Right atrium auricular region (tissue), 2 donors: ENCODE measurements at regions not wholly inside any gene's neighbourhood (a gene's known extent, or its start where the extent isn't known, plus 50 kb on each side); places are given as distances from the start of the nearest gene placed in this dataset.

ENCODE experiments used
- DNase-seq: peaks from one replicate; pipeline ENCODE4 v3.0.0-alpha.2; 2019; ENCODE audit warnings: low spot score
- H3K27ac ChIP-seq, 2 donors: fragments of 200-600 bp; sonication (generic); 1 replicate in 1 of 2; 2 replicates in 1 of 2; pipeline ENCODE4 v1.5.1; 2016 to 2019
- H3K27me3 ChIP-seq, 2 donors: fragments of 200-600 bp; sonication (generic); one replicate each; pipeline versions ENCODE4 v1.5.1 to v1.6.0; 2017 to 2019
- H3K36me3 ChIP-seq: fragments of 200-600 bp; sonication (generic); one replicate; pipeline ENCODE4 v1.5.1; 2016
- H3K4me1 ChIP-seq, 2 donors: fragments of 200-600 bp; sonication (generic); one replicate each; pipeline versions ENCODE4 v1.5.1 to v1.6.0; 2017 to 2019
- H3K4me3 ChIP-seq, 2 donors: fragments of 200-600 bp; sonication (generic); 1 replicate in 1 of 2; 2 replicates in 1 of 2; pipeline ENCODE4 v1.5.1; 2017 to 2019; ENCODE audit warnings: mild to moderate bottlenecking in 1 of 2, moderate library complexity in 1 of 2
- H3K9me3 ChIP-seq, 2 donors: fragments of 200-600 bp; sonication (generic); one replicate each; pipeline ENCODE4 v1.5.1; 2019
- TF ChIP-seq, protein P1 (sequence below), 2 donors: fragments of 200-600 bp; sonication (generic); IDR thresholded peaks; one replicate each; pipeline ENCODE4 v1.5.1; 2019; ENCODE audit warnings: antibody characterized with exemption in 2 of 2

DNA sequence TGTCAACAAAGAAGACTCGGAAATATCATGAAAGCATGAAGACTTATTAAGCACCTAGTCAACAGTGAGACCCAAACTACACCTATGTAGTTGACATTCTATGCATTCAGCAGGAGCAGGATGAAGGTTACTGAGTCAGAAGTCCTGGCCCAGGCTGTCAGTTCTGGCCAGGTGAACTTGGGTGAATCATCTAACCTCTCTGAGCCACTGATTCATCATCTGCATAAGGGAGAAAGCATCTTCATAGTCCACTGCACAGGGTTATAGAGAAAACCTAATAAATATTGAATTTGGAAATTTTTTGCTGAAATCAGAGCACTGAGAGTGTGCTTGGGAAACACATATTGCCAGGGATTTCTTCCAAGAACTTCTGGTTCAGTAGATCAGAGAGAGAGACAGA lies 296.0 kb upstream of the SFRP2 start:
- Histone ChIP-seq H3K9me3 (no peaks in the 10 kb centered on the region), H3K27ac (no peak overlapping the region), H3K27me3 (no peaks in the 10 kb centered on the region), H3K4me3 (no peak overlapping the region), H3K4me1 (no peaks in the 10 kb centered on the region), H3K36me3 (no peaks in the 10 kb centered on the region)
- TF ChIP-seq, protein P1, sequence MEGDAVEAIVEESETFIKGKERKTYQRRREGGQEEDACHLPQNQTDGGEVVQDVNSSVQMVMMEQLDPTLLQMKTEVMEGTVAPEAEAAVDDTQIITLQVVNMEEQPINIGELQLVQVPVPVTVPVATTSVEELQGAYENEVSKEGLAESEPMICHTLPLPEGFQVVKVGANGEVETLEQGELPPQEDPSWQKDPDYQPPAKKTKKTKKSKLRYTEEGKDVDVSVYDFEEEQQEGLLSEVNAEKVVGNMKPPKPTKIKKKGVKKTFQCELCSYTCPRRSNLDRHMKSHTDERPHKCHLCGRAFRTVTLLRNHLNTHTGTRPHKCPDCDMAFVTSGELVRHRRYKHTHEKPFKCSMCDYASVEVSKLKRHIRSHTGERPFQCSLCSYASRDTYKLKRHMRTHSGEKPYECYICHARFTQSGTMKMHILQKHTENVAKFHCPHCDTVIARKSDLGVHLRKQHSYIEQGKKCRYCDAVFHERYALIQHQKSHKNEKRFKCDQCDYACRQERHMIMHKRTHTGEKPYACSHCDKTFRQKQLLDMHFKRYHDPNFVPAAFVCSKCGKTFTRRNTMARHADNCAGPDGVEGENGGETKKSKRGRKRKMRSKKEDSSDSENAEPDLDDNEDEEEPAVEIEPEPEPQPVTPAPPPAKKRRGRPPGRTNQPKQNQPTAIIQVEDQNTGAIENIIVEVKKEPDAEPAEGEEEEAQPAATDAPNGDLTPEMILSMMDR (IDR thresholded peaks at IDR 0.05): no peak
- no peak for DNase-seq

GRCh38 chr4:154082760-154083535 lies 294.1 kb upstream of the SFRP2 start:
- Histone ChIP-seq H3K4me1 (no peaks in the 10 kb centered on the region), H3K27me3 (no peaks in the 10 kb centered on the region), H3K4me3 (no peak overlapping the region), H3K36me3 (no peaks in the 10 kb centered on the region), H3K27ac (no peak overlapping the region), H3K9me3 (no peaks in the 10 kb centered on the region)
- DNase-seq: no peak
- TF ChIP-seq, protein P1 (IDR thresholded peaks at IDR 0.05): no peak

DNA sequence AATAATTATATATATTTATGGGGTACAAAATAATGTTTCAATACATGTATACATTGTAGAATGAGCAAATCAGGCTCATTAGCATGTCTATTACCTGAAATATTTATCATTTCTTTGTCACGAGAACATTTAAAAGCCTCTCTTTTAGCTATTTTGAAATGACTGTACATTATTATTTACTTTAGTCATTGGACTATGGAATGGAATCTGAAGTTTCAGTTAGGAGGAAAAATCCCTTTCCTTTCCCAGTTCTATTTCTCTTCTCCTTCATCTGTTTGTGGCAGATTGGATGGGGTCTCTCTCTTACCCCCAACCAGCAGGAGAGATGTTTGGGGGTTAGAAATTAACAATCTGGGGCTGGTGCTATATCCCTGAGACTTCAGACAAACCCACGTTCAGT lies 292.5 kb upstream of the SFRP2 start:
- no peak overlapping the region for H3K27ac ChIP-seq
- no peaks in the 10 kb centered on the region for H3K36me3 ChIP-seq
- TF ChIP-seq, protein P1 (IDR thresholded peaks at IDR 0.05): no peak
- no peaks in the 10 kb centered on the region for H3K9me3 ChIP-seq
- H3K4me1 ChIP-seq: no peaks in the 10 kb centered on the region
- H3K27me3 ChIP-seq: no peaks in the 10 kb centered on the region
- no peak overlapping the region for H3K4me3 ChIP-seq
- no peak for DNase-seq

GRCh38 chr4:154078504-154079350 lies 289.8 kb upstream of the SFRP2 start:
- DNase-seq: no peak
- Histone ChIP-seq H3K27ac (no peak overlapping the region), H3K36me3 (no peaks in the 10 kb centered on the region), H3K27me3 (no peaks in the 10 kb centered on the region), H3K4me1 (no peaks in the 10 kb centered on the region), H3K4me3 (no peak overlapping the region), H3K9me3 (no peaks in the 10 kb centered on the region)
- TF ChIP-seq, protein P1 (IDR thresholded peaks at IDR 0.05): no peak

GRCh38 chr4:154076921-154077320 lies 288.0 kb upstream of the SFRP2 start:
- H3K4me1 ChIP-seq: no peaks in the 10 kb centered on the region

More at GRCh38 chr4:154076921-154077320, 288.0 kb upstream of the SFRP2 start:
- no peak for DNase-seq
- TF ChIP-seq, protein P1 (IDR thresholded peaks at IDR 0.05): no peak
- H3K4me3 ChIP-seq: no peak overlapping the region
- H3K9me3 ChIP-seq: no peaks in the 10 kb centered on the region
- no peak overlapping the region for H3K27ac ChIP-seq
- no peaks in the 10 kb centered on the region for H3K36me3 ChIP-seq
- no peaks in the 10 kb centered on the region for H3K27me3 ChIP-seq
